ENCODE measurements at regions not wholly inside any gene's neighbourhood (a gene's known extent, or its start where the extent isn't known, plus 50 kb on each side); places are given as distances from the start of the nearest gene placed in this dataset.

- H3K4me3 ChIP-seq (ENCODE audit: low read depth, low read length) = no peak overlapping the region
- H3K36me3 ChIP-seq (ENCODE audit: control insufficient read depth, insufficient read depth, low read length) = no peaks in the 10 kb centered on the region
- H3K27me3 ChIP-seq (ENCODE audit: control insufficient read depth, insufficient read depth, low read length) = no peaks in the 10 kb centered on the region
- no peak for TF ChIP-seq CTCF (IDR thresholded peaks at IDR 0.05; ENCODE audit: insufficient read depth, low read depth, low read length)
- no peak for DNase-seq (ENCODE audit: low read depth)
- POLR2A ChIA-PET = no interaction called here
- CTCF ChIA-PET = no interaction called here
These were observed 368.3 kb downstream of the FAM181B start for GRCh38 chr11:82365351-82365750.

GRCh38 chr11:82356316-82356715 lies 377.3 kb downstream of the FAM181B start:
- TF ChIP-seq CTCF (IDR thresholded peaks at IDR 0.05; ENCODE audit: insufficient read depth, low read depth, low read length) = no peak
- CTCF ChIA-PET = no interaction called here
- POLR2A ChIA-PET = no interaction called here

GRCh38 chr11:82355313-82355823 lies 378.3 kb downstream of the FAM181B start:
- H3K4me3 ChIP-seq (ENCODE audit: low read depth, low read length) = no peak overlapping the region
- TF ChIP-seq CTCF (IDR thresholded peaks at IDR 0.05; ENCODE audit: insufficient read depth, low read depth, low read length) = no peak
- H3K27me3 ChIP-seq (ENCODE audit: control insufficient read depth, insufficient read depth, low read length) = no peaks in the 10 kb centered on the region
- H3K36me3 ChIP-seq (ENCODE audit: control insufficient read depth, insufficient read depth, low read length) = no peaks in the 10 kb centered on the region
- DNase-seq (ENCODE audit: low read depth) = no peak
- CTCF ChIA-PET = no interaction called here
- POLR2A ChIA-PET = no interaction called here

More at GRCh38 chr11:82356316-82356715, 377.3 kb downstream of the FAM181B start:
- no peak for DNase-seq (ENCODE audit: low read depth)
- H3K4me3 ChIP-seq (ENCODE audit: low read depth, low read length) = no peak overlapping the region
- H3K27me3 ChIP-seq (ENCODE audit: control insufficient read depth, insufficient read depth, low read length) = no peaks in the 10 kb centered on the region
- no peaks in the 10 kb centered on the region for H3K36me3 ChIP-seq (ENCODE audit: control insufficient read depth, insufficient read depth, low read length)

- Histone ChIP-seq H3K4me3 (ENCODE audit: low read depth, low read length) (no peak overlapping the region), H3K27me3 (ENCODE audit: control insufficient read depth, insufficient read depth, low read length) (no peaks in the 10 kb centered on the region), H3K36me3 (ENCODE audit: control insufficient read depth, insufficient read depth, low read length) (no peaks in the 10 kb centered on the region)
- POLR2A ChIA-PET = no interaction called here
- CTCF ChIA-PET = no interaction called here
- TF ChIP-seq CTCF (IDR thresholded peaks at IDR 0.05; ENCODE audit: insufficient read depth, low read depth, low read length) = no peak
- DNase-seq (ENCODE audit: low read depth) = no peak
These were observed 406.8 kb downstream of the FAM181B start for GRCh38 chr11:82326853-82327252.

GRCh38 chr11:82321206-82321605 lies 412.5 kb downstream of the FAM181B start:
- Histone ChIP-seq H3K36me3 (ENCODE audit: control insufficient read depth, insufficient read depth, low read length) (no peaks in the 10 kb centered on the region), H3K27me3 (ENCODE audit: control insufficient read depth, insufficient read depth, low read length) (no peaks in the 10 kb centered on the region), H3K4me3 (ENCODE audit: low read depth, low read length) (no peak overlapping the region)
- TF ChIP-seq CTCF (IDR thresholded peaks at IDR 0.05; ENCODE audit: insufficient read depth, low read depth, low read length) = no peak
- POLR2A ChIA-PET = no interaction called here
- DNase-seq (ENCODE audit: low read depth) = no peak
- CTCF ChIA-PET = no interaction called here
